HepG2 (cell line): ENCODE measurements at regions not wholly inside any gene's neighbourhood (a gene's known extent, or its start where the extent isn't known, plus 50 kb on each side); places are given as distances from the start of the nearest gene placed in this dataset.
A peak's percentile ranks its signal among the peaks of the same experiment; 100 is the strongest.
"Not testable (repeated sequence)": the region's sequence is repeated elsewhere in the genome, so short reads cannot be mapped to it uniquely, and the experiment has no call there.

Experiments
- ATAC-seq: fragments of 200-7000 bp; cut with Tn5 transposase; 3 replicates; pipeline ENCODE4 v1.9.1; 2020; ENCODE audit warnings: mild to moderate bottlenecking, moderate library complexity
- BruUV-seq: library from RNA; stranded (reverse); fragments of 400-500 nt; replicated peaks from 2 replicates; lab custom pipeline; 2021; lab: Mats Ljungman, UMichigan
- CTCF ChIA-PET: fragments of 300-600 bp; formaldehyde crosslinking; extraction: SDS; loops from one replicate; lab custom pipeline; 2021; ENCODE audit warnings: low total read pairs, inconsistent platforms, low intra/inter-chr PET ratio; lab: Yijun Ruan, JAX
- POLR2A ChIA-PET: fragments of 350-600 bp; sonication (Branson Sonifier 250); formaldehyde crosslinking; loops from one replicate; lab custom pipeline; 2020; ENCODE audit warnings: antibody characterized with exemption, inconsistent platforms; lab: Yijun Ruan, JAX
- DNase-seq: peaks from one replicate; pipeline ENCODE4 v3.0.0-alpha.2; 2015; ENCODE audit warnings: low spot score
- FAIRE-seq: peaks from 3 replicates; lab custom pipeline; 2011; peaks lifted over from hg19 to GRCh38; lab: Jason Lieb, UNC
- H2AFZ ChIP-seq: one replicate; pipeline ENCODE4 v1.6.1; 2011; ENCODE audit warnings: low read length, inconsistent platforms
- H3K27ac ChIP-seq: fragments of 300-600 bp; 3 replicates; pipeline ENCODE4 v1.8.0; 2011; ENCODE audit warnings: mixed run types, mild to moderate bottlenecking, mixed read lengths, low read length, inconsistent platforms; ENCODE audit not compliant: insufficient read depth; ENCODE audit errors: extremely low read length
- H3K27me3 ChIP-seq, 2 experiments: fragments of 200-600 bp in 1 of 2; 2 replicates in 1 of 2; 3 replicates in 1 of 2; pipeline versions ENCODE4 v1.6.0 to v1.8.0; 2011; ENCODE audit warnings: low read length in 2 of 2, mild to moderate bottlenecking in 2 of 2, moderate library complexity in 2 of 2, inconsistent platforms in 1 of 2; ENCODE audit not compliant: insufficient read depth in 2 of 2, control insufficient read depth in 1 of 2
- H3K36me3 ChIP-seq, 2 experiments: fragments of 200-600 bp in 1 of 2; replicated peaks in 1 of 2; 2 replicates in 1 of 2; 3 replicates in 1 of 2; pipeline versions ENCODE4 v1.5.1 to v1.8.0; 2011; ENCODE audit warnings: low read length in 2 of 2, inconsistent platforms in 1 of 2; ENCODE audit not compliant: insufficient read depth in 2 of 2, control insufficient read depth in 1 of 2
- H3K4me1 ChIP-seq: 2 replicates; pipeline ENCODE4 v1.5.1; 2012; ENCODE audit warnings: low read length, inconsistent platforms; ENCODE audit not compliant: insufficient read depth
- H3K4me2 ChIP-seq: 2 replicates; pipeline ENCODE4 v1.6.0; 2011; ENCODE audit warnings: low read depth, low read length, inconsistent platforms
- H3K4me3 ChIP-seq, 3 experiments: fragments of 200-600 bp in 1 of 3; sonication (generic), shearing (Covaris generic) in 1 of 3; replicated peaks in 1 of 3; 2 replicates each; pipeline ENCODE4 v1.5.1; 2011 to 2016; ENCODE audit warnings: low read length in 3 of 3, inconsistent platforms in 2 of 3, low read depth in 2 of 3, mild to moderate bottlenecking in 2 of 3, control low read depth in 1 of 3, mixed read lengths in 1 of 3; ENCODE audit not compliant: insufficient read depth in 1 of 3
- H3K79me2 ChIP-seq: one replicate; pipeline ENCODE4 v1.6.1; 2011; ENCODE audit warnings: low read length, inconsistent platforms; ENCODE audit not compliant: insufficient read depth
- H3K9ac ChIP-seq: 2 replicates; pipeline ENCODE4 v1.6.0; 2011; ENCODE audit warnings: mild to moderate bottlenecking, low read depth, low read length, inconsistent platforms; ENCODE audit not compliant: insufficient read depth
- H3K9me3 ChIP-seq: 2 replicates; pipeline ENCODE4 v1.5.1; 2012; ENCODE audit warnings: mild to moderate bottlenecking, low read length
- H4K20me1 ChIP-seq: 2 replicates; pipeline ENCODE4 v1.6.0; 2011; ENCODE audit warnings: inconsistent platforms, mild to moderate bottlenecking, low read length, moderate library complexity; ENCODE audit not compliant: insufficient read depth
- CHD4 ChIP-seq: fragments of 200-600 bp; sonication (generic); IDR thresholded peaks from 2 replicates; pipeline ENCODE4 v1.7.0; 2017; ENCODE audit warnings: mild to moderate bottlenecking, low read length, borderline replicate concordance
- HNF4A ChIP-seq: sonication (generic); formaldehyde crosslinking; IDR thresholded peaks from 2 replicates; pipeline ENCODE4 v1.4.0; 2020; ENCODE audit warnings: missing genetic modification reagents
- NR2F6 ChIP-seq, 2 experiments: IDR thresholded peaks; 2 replicates each; pipeline ENCODE4 v1.6.1; 2016; ENCODE audit warnings: antibody characterized with exemption in 1 of 2, mild to moderate bottlenecking in 1 of 2
- PITX1 ChIP-seq: sonication (generic); formaldehyde crosslinking; IDR thresholded peaks from 2 replicates; pipeline ENCODE4 v1.5.1; 2020; ENCODE audit warnings: mild to moderate bottlenecking, missing genetic modification reagents
- RARA ChIP-seq: IDR thresholded peaks from 2 replicates; pipeline ENCODE4 v1.6.1; 2016; ENCODE audit warnings: missing genetic modification reagents, missing compliant biosample characterization
- RXRA ChIP-seq: sonication (generic); formaldehyde crosslinking; IDR thresholded peaks from 2 replicates; pipeline ENCODE4 v1.5.1; 2020; ENCODE audit warnings: missing genetic modification reagents
- ZFP91 ChIP-seq: sonication (generic); formaldehyde crosslinking; IDR thresholded peaks from 2 replicates; pipeline ENCODE4 v1.9.0; 2022; ENCODE audit warnings: missing genetic modification reagents, mild to moderate bottlenecking, borderline replicate concordance
- ZNF460 ChIP-seq: sonication (generic); formaldehyde crosslinking; IDR thresholded peaks from 2 replicates; pipeline ENCODE4 v1.5.1; 2020; ENCODE audit warnings: missing genetic modification reagents, mild to moderate bottlenecking, borderline replicate concordance
- ZNF687 ChIP-seq: sonication (generic); formaldehyde crosslinking; IDR thresholded peaks from 2 replicates; pipeline ENCODE4 v1.5.1; 2020; ENCODE audit warnings: mild to moderate bottlenecking, missing genetic modification reagents, moderate library complexity
- ZNF710 ChIP-seq: sonication (generic); formaldehyde crosslinking; IDR thresholded peaks from 2 replicates; pipeline ENCODE4 v1.5.0; 2020; ENCODE audit warnings: mild to moderate bottlenecking, missing genetic modification reagents, borderline replicate concordance
- ZNF770 ChIP-seq: sonication (generic); formaldehyde crosslinking; IDR thresholded peaks from 2 replicates; pipeline ENCODE4 v1.5.0; 2020; ENCODE audit warnings: mild to moderate bottlenecking, missing genetic modification reagents
- ZSCAN29 ChIP-seq: sonication (generic); formaldehyde crosslinking; conservative IDR thresholded peaks from 2 replicates; pipeline ENCODE4 v1.4.0; 2020; ENCODE audit warnings: mild to moderate bottlenecking, missing genetic modification reagents
- WGBS: methylation state at CpG from one replicate; pipeline ENCODE4 v1.1.6; 2017; ENCODE audit warnings: low lambda C conversion rate; 5-methylcytosine and 5-hydroxymethylcytosine counted together
- in situ Hi-C: cut with HindIII; loops from 2 replicates; pipeline ENCODE4 v1.10.0; 2017; ENCODE audit warnings: low pct_unique_long_range_greater_than_20kb; ENCODE audit not compliant: extremely low pct_ligation_motif_present
- intact Hi-C: fragments of 100-400 bp; cut with micrococcal nuclease; formaldehyde crosslinking; loops from one replicate; pipeline ENCODE4 v1.10.0; 2022; ENCODE audit not compliant: unreplicated experiment

GRCh38 chr20:47447350-47448296 lies 54.1 kb upstream of the NCOA3 start:
- WGBS: 91% methylated on average over 15 of the region's 15 CpGs
- POLR2A ChIA-PET: interaction anchor here (1.1 kb wide), 1 partner anchor 15 kb away, joined by 3 read pairs; no protein-coding TSS in a partner anchor
- in situ Hi-C loops; H3K36me3 ChIP-seq; BruUV-seq; H3K9me3 ChIP-seq; intact Hi-C loops; CTCF ChIA-PET; H3K4me2 ChIP-seq; H3K27me3 ChIP-seq; H3K27ac ChIP-seq; FAIRE-seq; H3K9ac ChIP-seq; H3K79me2 ChIP-seq; ATAC-seq; H2AFZ ChIP-seq; H3K4me3 ChIP-seq; H4K20me1 ChIP-seq; TF ChIP-seq NR2F6 (IDR thresholded peaks at IDR 0.05): not testable (repeated sequence)
- peak; percentile 37 for DNase-seq
- H3K4me1 ChIP-seq: peaks cover 49% of the 10 kb centered on the region
- TF ChIP-seq RARA (CRISPR knock-in tag) (peak; percentile 84), ZNF687 (peak; percentile 62), ZNF770 (CRISPR knock-in tag) (peak; percentile 87), ZSCAN29 (CRISPR knock-in tag) (0 out of 2 replicates have a peak, but pooled peaks have one; percentile 1), ZNF460 (CRISPR knock-in tag) (peak; percentile 83), NR2F6 (CRISPR knock-in tag; IDR thresholded peaks at IDR 0.05) (peak; percentile 84), ZFP91 (CRISPR knock-in tag) (peak; percentile 70; the same call in 1 of the 2 replicates), CHD4 (0 out of 2 replicates have a peak, but pooled peaks have one; percentile 19), ZNF710 (CRISPR knock-in tag) (peak; percentile 79), RXRA (CRISPR knock-in tag) (peak; percentile 61; the same call in 1 of the 2 replicates), HNF4A (CRISPR knock-in tag) (peak; percentile 72), PITX1 (CRISPR knock-in tag) (peak; percentile 60)
